ENCODE measurements at regions not wholly inside any gene's neighbourhood (a gene's known extent, or its start where the extent isn't known, plus 50 kb on each side); places are given as distances from the start of the nearest gene placed in this dataset.
"Not testable (repeated sequence)": the region's sequence is repeated elsewhere in the genome, so short reads cannot be mapped to it uniquely, and the experiment has no call there.

GRCh38 chr2:45114221-45114955 is 105.1 kb upstream of the SIX2 start:
- DNase-seq (ENCODE audit: low spot score) = no peak

- DNase-seq (ENCODE audit: low spot score) = no peak
Observed at GRCh38 chr2:45112750-45113149, 103.5 kb upstream of the SIX2 start.

DNA sequence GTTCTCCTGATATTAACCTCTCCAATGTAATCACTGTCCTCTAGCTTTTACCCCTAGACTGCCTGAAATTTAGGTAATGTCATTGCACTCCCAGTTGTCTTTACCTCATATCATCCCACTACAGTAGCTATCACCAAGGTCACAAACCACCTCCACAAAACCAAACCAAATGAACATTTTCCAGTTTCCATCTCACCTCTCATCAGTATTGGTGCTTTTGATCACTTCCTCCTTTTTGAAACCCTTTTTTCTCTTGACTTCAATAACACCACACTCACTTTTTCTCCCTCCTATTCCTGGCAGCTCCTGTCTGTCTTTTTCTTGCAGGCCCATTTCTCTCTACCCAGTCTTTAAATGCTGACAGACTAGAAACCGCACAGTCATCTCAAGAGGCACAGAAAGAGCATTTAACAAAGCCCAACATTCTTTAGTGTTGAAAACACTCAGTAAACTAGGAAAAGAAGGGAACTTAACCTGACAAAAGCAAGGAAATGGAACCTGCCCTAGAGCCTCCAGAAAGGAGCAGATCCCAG is 95.9 kb upstream of the SIX2 start:
- no peak for DNase-seq (ENCODE audit: low spot score)

GRCh38 chr2:45104429-45104828 is 95.2 kb upstream of the SIX2 start:
- DNase-seq (ENCODE audit: low spot score) = no peak

- DNase-seq (ENCODE audit: low spot score) = no peak
Observed at GRCh38 chr2:45103351-45104345, 94.4 kb upstream of the SIX2 start.

- no peak for DNase-seq (ENCODE audit: low spot score)
Observed at GRCh38 chr2:45102579-45103117, 93.4 kb upstream of the SIX2 start.

GRCh38 chr2:45102141-45102540 is 92.9 kb upstream of the SIX2 start:
- DNase-seq (ENCODE audit: low spot score) = no peak

DNA sequence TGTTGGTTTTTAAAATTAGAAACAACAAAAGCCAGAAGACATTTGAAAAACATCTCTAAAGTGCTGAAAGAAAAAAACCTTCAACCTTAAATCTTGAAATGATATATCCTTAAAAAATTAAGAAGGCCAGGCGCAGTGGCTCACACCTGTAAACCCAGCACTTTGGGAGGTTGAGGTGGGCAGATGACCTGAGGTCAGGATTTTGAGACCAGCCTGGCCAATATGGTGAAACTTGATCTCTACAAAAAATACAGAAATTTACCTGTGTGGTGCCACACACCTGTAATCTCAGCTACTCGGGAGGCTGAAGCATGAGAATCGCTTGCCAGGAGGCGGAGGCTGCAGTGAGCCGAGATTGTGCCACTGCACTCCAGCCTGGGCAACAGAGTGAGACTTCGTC is 87.7 kb upstream of the SIX2 start:
- DNase-seq (ENCODE audit: low spot score) = no peak

- not testable (repeated sequence) for DNase-seq (ENCODE audit: low spot score)
Observed at GRCh38 chr2:45096038-45096437, 86.8 kb upstream of the SIX2 start.

DNA sequence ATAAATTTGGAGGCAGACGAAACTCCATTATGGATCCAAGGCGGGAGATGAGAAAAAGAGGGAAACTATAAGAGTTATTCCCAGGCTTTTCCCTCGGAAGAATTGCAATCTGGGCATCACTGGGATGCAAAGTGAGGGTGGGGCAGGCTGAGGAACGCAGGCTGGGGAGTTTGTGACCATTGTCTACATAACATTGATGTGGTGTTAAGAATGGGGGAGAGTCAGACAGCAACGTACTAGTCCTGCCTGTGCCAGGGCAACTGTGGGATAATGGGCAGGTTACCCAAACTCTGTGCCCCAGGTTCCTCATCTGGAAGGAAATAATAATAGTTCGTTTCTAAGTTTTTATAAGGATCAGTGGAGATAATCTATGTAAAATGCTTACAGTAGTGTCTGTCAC is 84.4 kb upstream of the SIX2 start:
- DNase-seq (ENCODE audit: low spot score) = no peak

GRCh38 chr2:45093181-45093580 is 83.9 kb upstream of the SIX2 start:
- DNase-seq (ENCODE audit: low spot score) = no peak

- no peak for DNase-seq (ENCODE audit: low spot score)
Observed at GRCh38 chr2:45089554-45090261, 80.5 kb upstream of the SIX2 start.

DNA sequence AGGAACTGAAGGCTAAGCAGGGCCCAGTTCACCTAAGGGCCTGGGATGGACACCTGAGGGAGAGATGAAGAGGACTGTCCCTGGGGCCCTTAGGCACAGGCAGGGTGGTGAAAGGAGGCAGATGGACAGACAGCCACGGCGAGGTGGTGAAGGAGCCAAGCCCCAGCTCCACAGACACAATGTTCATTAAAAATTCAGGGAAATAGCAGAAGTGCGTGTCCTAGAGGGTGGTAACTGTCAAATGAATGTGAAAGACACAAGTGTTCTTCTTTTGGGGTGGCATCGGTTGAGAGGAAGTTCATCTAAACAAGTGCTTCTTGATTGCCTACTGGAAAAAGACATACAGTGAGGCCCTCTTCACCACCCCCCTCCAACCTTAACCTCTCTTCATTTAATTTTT is 76.2 kb upstream of the SIX2 start:
- DNase-seq (ENCODE audit: low spot score) = no peak

- no peak for DNase-seq (ENCODE audit: low spot score)
Observed at GRCh38 chr2:45084361-45085020, 75.2 kb upstream of the SIX2 start.

DNA sequence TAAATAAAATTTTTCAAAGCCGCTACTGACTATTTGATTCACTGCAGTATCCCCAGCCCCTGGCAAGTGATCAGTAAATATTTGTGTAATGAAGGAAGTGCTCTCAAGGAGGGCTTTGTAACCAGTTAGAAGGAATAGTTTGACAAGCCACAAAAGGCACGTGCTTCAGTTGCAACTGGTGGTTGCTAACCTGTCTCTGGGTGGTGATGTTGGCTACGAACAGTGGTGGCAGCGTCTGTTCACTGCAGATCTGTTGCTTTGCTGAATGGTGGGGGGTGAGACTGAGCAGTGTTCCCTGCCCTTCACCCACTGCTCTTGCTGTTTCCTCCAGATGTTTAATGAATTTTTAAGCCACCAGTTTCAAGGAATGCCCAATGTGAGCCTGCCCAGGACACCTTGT is 73.9 kb upstream of the SIX2 start:
- DNase-seq (ENCODE audit: low spot score) = no peak

- DNase-seq (ENCODE audit: low spot score) = peak; percentile 31
Observed at GRCh38 chr2:45074713-45075112, 65.5 kb upstream of the SIX2 start.

- peak; percentile 28 for DNase-seq (ENCODE audit: low spot score)
Observed at GRCh38 chr2:45072862-45073237, 63.6 kb upstream of the SIX2 start.

DNA sequence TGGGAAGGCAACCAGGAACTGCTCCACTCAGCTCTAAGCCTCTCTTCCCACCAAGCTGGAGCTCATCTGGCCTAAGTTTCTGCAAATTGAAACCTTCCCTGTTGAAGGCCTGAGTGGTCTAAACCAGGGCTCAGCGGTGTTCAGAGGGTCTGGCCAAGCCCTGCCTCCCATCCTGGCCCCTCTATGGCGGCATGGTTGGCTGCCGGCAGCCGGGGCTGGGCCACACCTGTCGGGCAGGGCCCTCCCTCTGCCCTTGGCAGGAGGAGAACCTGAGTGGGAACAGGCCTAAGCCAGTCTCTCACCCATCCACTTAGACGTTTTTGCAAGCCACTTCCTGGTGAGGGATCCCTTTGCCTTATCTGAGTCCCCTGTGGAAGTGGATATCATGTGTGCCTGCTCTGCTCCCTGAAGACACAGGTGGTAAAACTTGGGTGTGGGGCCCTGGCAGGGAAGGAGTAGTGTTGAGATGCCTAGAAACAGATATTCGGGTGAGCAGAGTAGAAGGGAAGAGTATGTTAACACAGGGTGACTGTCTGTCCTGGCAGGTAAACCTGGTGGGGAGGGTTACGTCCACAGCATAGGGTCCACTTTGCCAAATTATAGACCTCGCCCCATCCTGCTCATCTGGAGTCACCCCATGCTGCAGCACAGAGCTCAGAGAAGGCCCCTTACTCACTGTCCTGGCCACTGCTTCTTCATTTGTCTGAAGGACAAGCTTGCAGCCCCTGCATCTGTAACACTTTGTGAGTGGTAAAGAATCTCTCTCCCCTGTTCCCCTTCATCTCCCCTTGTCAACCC is 63.0 kb upstream of the SIX2 start:
- peak; percentile 18 for DNase-seq (ENCODE audit: low spot score)

DNA sequence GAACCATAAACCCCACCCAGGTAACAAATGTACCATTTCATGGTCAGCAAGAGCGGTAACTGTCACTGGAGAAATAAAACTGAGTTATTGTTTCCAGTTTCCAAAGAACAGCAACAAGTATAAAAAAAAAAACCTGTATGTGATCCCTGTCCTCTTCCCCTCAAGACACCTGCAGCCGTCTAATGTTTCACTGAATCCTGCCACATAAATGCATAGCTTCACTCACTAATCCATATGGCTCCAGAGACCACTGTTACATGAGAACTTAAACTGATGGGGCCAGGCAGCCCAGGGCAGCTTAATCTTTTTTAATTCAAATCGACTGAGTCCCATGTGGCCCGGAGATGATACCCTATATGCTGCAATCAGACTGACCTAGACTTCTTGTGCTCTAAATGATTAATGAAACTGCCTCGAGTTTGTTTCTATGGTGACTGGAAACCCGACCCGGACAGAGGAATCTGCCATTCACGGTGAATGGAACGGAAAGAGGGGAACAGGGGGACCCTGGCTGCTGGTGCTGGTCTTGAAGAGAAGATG is 60.9 kb upstream of the SIX2 start:
- DNase-seq (ENCODE audit: low spot score) = no peak

DNA sequence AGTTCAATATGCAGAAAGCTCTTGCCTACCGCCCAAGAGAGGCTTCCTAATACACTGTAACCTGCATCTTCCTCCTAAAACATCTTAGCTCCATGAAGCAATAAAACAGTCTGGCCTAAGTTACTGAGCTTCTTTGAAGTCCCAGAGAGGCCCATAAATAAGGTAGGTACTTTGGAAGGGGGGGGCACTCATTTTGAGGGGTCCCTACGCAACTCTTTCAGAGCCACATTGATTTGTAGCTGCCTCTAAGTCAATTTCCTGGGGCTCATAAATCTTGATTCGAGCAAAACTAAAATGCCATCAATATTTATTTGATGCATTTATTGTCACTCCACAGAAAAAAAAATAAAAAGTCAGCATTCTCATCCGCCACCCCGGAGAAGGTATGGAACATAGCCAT is 60.4 kb upstream of the SIX2 start:
- no peak for DNase-seq (ENCODE audit: low spot score)

Measured in ecto neural progenitor cell (in vitro differentiated cells).